ENCODE measurements at regions not wholly inside any gene's neighbourhood (a gene's known extent, or its start where the extent isn't known, plus 50 kb on each side); places are given as distances from the start of the nearest gene placed in this dataset.

DNA sequence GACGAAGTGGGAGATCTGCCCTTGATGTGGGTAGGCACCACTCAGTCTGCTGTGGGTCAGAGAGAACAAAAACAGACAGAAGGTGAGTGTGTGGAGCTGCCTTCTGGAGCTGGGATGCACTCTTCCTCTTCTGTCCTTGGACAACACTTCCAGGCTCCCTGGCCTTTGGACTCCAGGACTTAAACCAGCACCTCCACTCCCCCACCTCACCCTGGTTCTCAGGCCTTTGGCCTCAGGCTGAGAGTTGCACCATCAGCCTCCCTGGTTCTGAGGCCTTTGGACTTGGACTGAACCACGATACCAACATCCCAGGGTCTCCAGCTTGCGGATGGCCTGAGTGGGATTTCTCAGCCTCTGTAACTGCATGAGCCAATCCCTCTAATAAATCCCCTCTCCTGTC lies 68.1 kb upstream of the STUM start:
- Histone ChIP-seq H3K27me3 (no peaks in the 10 kb centered on the region), H3K36me3 (replicated peaks in 1 of 2) (no peaks in the 10 kb centered on the region), H3K4me1 (replicated peaks in 1 of 2) (no peaks in the 10 kb centered on the region), H3K9me3 (replicated peaks in 1 of 3) (no peaks in the 10 kb centered on the region), H3K27ac (no peak overlapping the region), H3K4me3 (no peak overlapping the region)
- no peak for DNase-seq
- WGBS, 4 donors, result 84 to 91% (median 87%) methylated on average over 3 of the region's 3 CpGs
- TF ChIP-seq, protein P1, sequence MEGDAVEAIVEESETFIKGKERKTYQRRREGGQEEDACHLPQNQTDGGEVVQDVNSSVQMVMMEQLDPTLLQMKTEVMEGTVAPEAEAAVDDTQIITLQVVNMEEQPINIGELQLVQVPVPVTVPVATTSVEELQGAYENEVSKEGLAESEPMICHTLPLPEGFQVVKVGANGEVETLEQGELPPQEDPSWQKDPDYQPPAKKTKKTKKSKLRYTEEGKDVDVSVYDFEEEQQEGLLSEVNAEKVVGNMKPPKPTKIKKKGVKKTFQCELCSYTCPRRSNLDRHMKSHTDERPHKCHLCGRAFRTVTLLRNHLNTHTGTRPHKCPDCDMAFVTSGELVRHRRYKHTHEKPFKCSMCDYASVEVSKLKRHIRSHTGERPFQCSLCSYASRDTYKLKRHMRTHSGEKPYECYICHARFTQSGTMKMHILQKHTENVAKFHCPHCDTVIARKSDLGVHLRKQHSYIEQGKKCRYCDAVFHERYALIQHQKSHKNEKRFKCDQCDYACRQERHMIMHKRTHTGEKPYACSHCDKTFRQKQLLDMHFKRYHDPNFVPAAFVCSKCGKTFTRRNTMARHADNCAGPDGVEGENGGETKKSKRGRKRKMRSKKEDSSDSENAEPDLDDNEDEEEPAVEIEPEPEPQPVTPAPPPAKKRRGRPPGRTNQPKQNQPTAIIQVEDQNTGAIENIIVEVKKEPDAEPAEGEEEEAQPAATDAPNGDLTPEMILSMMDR (IDR thresholded peaks at IDR 0.05), result no peak
- TF ChIP-seq POLR2A (IDR thresholded peaks at IDR 0.05), result no peak
- intact Hi-C loops (cut with DNase I), result no loop called here

DNA sequence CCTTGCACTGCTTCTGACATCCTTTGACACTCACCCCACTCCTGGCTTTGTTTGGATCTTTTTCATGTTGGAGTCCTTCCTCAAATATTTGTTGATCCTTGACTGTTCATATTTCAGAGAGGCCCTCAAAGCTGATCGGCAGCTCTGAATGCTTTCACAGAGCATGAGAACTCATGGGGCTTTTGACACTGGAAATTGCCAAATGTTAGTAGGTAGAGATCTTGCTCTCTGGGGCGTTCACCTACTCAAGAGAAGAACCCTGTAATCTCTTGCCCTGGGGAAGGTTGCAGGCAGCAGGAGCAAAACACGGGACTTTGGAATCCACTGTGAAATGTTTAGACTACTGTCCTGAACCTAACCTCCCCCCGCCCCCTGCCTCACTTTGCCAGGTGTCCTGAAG lies 67.4 kb upstream of the STUM start:
- no peaks in the 10 kb centered on the region for H3K27me3 ChIP-seq
- TF ChIP-seq POLR2A (IDR thresholded peaks at IDR 0.05), result no peak
- TF ChIP-seq, protein P1 (IDR thresholded peaks at IDR 0.05), result no peak
- WGBS, 4 donors, result 53 to 67% (median 64%) methylated on average over 3 to 4 of the region's 4 CpGs

GRCh38 chr1:226482196-226482595 lies 66.4 kb upstream of the STUM start:
- Histone ChIP-seq H3K4me3 (no peak overlapping the region), H3K9me3 (replicated peaks in 1 of 3) (no peaks in the 10 kb centered on the region), H3K36me3 (replicated peaks in 1 of 2) (no peaks in the 10 kb centered on the region), H3K4me1 (replicated peaks in 1 of 2) (no peaks in the 10 kb centered on the region), H3K27ac (no peak overlapping the region), H3K27me3 (no peaks in the 10 kb centered on the region)
- TF ChIP-seq, protein P1 (IDR thresholded peaks at IDR 0.05), result no peak
- no peak for TF ChIP-seq POLR2A (IDR thresholded peaks at IDR 0.05)
- intact Hi-C loops (cut with DNase I), result no loop called here
- 87 to 98% (median 91%) methylated on average over 5 to 6 of the region's 6 CpGs for WGBS, 4 donors
- no peak for DNase-seq

More for the DNA sequence above, 67.4 kb upstream of the STUM start:
- Histone ChIP-seq H3K4me1 (replicated peaks in 1 of 2) (no peaks in the 10 kb centered on the region), H3K4me3 (no peak overlapping the region), H3K27ac (no peak overlapping the region), H3K9me3 (replicated peaks in 1 of 3) (no peaks in the 10 kb centered on the region), H3K36me3 (replicated peaks in 1 of 2) (no peaks in the 10 kb centered on the region)
- no peak for DNase-seq
- intact Hi-C loops (cut with DNase I), result no loop called here

DNA sequence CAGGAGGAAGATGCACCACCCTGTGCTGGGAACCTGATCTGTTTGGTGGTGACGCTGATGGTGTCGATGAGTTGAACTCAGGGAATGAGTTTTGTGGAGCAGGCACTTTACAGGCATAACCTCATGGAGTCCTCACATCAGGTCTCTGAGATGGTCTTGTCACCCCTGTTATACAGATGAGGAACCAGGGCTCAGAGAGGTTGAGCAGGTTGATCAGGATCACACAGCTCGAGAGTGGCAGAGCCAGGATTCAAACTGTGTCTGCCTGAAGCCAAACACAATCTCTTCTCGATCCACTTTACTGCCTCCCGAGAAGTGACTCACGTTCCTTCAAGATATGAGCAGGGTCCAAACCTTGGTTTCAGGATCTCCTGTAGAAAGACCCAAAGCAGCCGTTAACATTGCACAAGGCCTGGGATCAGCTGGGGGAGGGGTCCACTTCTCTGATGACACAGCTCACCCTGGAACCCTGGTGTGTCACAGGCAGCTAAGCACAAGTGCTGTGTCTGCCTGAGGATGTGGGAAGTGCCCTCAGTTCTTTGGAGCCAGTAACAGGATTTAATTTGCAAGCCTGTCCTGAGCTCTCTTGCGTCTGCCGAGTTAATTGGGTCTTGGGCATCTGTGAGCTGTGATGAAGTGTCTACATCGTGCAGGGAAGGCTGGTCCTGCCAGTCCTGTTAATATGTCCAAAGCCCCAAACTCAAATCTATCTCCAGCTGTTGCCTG lies 65.4 kb upstream of the STUM start:
- WGBS, 4 donors, result 54 to 75% (median 67%) methylated on average over 7 to 10 of the region's 10 CpGs
- intact Hi-C loops (cut with DNase I), result no loop called here
- H3K36me3 ChIP-seq (replicated peaks in 1 of 2), result no peaks in the 10 kb centered on the region
- TF ChIP-seq, protein P1 (IDR thresholded peaks at IDR 0.05), result no peak
- TF ChIP-seq POLR2A (IDR thresholded peaks at IDR 0.05), result no peak
- H3K27ac ChIP-seq, result no peak overlapping the region
- H3K27me3 ChIP-seq, result peaks cover 3% of the 10 kb centered on the region
- H3K4me3 ChIP-seq, result no peak overlapping the region
- H3K4me1 ChIP-seq (replicated peaks in 1 of 2), result no peaks in the 10 kb centered on the region
- no peaks in the 10 kb centered on the region for H3K9me3 ChIP-seq (replicated peaks in 1 of 3)
- DNase-seq, result no peak

Data from adrenal gland (tissue), 9 donors.